ENCODE measurements at regions not wholly inside any gene's neighbourhood (a gene's known extent, or its start where the extent isn't known, plus 50 kb on each side); places are given as distances from the start of the nearest gene placed in this dataset.

DNA sequence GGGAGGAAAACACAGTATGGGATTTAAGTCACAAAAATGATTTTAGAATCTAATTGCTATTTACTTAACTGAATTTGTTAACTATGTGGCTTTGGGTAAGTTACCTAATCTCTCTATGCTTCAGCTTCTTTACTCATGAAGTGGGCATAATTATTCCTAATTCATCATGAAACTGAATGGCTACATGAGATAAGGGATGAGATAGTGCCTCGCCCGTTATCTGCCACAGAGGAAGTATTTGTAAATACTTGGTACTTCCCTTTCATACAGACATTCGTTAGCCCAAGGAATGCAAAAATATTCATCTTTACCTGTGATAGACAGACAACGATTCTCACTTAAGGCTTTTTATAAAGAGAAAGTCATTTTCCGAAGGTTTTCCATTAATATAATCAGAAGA lies 221.2 kb upstream of the BLID start:
- no peak for DNase-seq
- TF ChIP-seq POLR2A (IDR thresholded peaks at IDR 0.05), result no peak
- TF ChIP-seq, protein P1, sequence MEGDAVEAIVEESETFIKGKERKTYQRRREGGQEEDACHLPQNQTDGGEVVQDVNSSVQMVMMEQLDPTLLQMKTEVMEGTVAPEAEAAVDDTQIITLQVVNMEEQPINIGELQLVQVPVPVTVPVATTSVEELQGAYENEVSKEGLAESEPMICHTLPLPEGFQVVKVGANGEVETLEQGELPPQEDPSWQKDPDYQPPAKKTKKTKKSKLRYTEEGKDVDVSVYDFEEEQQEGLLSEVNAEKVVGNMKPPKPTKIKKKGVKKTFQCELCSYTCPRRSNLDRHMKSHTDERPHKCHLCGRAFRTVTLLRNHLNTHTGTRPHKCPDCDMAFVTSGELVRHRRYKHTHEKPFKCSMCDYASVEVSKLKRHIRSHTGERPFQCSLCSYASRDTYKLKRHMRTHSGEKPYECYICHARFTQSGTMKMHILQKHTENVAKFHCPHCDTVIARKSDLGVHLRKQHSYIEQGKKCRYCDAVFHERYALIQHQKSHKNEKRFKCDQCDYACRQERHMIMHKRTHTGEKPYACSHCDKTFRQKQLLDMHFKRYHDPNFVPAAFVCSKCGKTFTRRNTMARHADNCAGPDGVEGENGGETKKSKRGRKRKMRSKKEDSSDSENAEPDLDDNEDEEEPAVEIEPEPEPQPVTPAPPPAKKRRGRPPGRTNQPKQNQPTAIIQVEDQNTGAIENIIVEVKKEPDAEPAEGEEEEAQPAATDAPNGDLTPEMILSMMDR (IDR thresholded peaks at IDR 0.05), result no peak
- Histone ChIP-seq H3K9me3 (replicated peaks in 1 of 3) (no peaks in the 10 kb centered on the region), H3K27me3 (no peaks in the 10 kb centered on the region), H3K36me3 (replicated peaks in 1 of 2) (no peaks in the 10 kb centered on the region), H3K27ac (peak overlapping the region in 1 of 5 donors; percentile 38), H3K4me3 (no peak overlapping the region), H3K4me1 (replicated peaks in 1 of 2) (peaks cover 4 to 17% of the 10 kb centered on the region in 2 donors)
- 17 to 35% (median 30%) methylated on average over 5 of the region's 5 CpGs for WGBS, 4 donors
- intact Hi-C loops (cut with DNase I), result no loop called here

- Histone ChIP-seq H3K4me3 (no peak overlapping the region), H3K36me3 (replicated peaks in 1 of 2) (no peaks in the 10 kb centered on the region), H3K27ac (no peak overlapping the region), H3K9me3 (replicated peaks in 1 of 3) (no peaks in the 10 kb centered on the region), H3K27me3 (no peaks in the 10 kb centered on the region), H3K4me1 (replicated peaks in 1 of 2) (peaks cover 4 to 17% of the 10 kb centered on the region in 2 donors)
- intact Hi-C loops (cut with DNase I), result no loop called here
- TF ChIP-seq, protein P1 (IDR thresholded peaks at IDR 0.05), result no peak
- TF ChIP-seq POLR2A (IDR thresholded peaks at IDR 0.05), result no peak
- no peak for DNase-seq
- WGBS, 4 donors, result 82 to 90% (median 85%) methylated on average over 5 of the region's 5 CpGs
These were observed 220.7 kb upstream of the BLID start for GRCh38 chr11:122336706-122337105.

GRCh38 chr11:122334546-122335339 lies 218.7 kb upstream of the BLID start:
- peaks cover 3 to 17% of the 10 kb centered on the region in 2 donors for H3K4me1 ChIP-seq (replicated peaks in 1 of 2)
- no peaks in the 10 kb centered on the region for H3K27me3 ChIP-seq
- no peaks in the 10 kb centered on the region for H3K9me3 ChIP-seq (replicated peaks in 1 of 3)
- H3K36me3 ChIP-seq (replicated peaks in 1 of 2), result no peaks in the 10 kb centered on the region
- H3K4me3 ChIP-seq, result no peak overlapping the region
- no peak for DNase-seq
- WGBS, 4 donors, result 59 to 73% (median 72%) methylated on average over 11 of the region's 11 CpGs
- TF ChIP-seq POLR2A (IDR thresholded peaks at IDR 0.05), result no peak
- TF ChIP-seq, protein P1 (IDR thresholded peaks at IDR 0.05), result no peak
- H3K27ac ChIP-seq, result peak overlapping the region in 1 of 5 donors; percentile 3
- intact Hi-C loops (cut with DNase I), result no loop called here

GRCh38 chr11:122333467-122333866 lies 217.5 kb upstream of the BLID start:
- Histone ChIP-seq H3K4me1 (replicated peaks in 1 of 2) (peaks cover 0 to 5% of the 10 kb centered on the region in 2 donors), H3K9me3 (replicated peaks in 1 of 3) (no peaks in the 10 kb centered on the region), H3K27me3 (no peaks in the 10 kb centered on the region), H3K4me3 (no peak overlapping the region), H3K36me3 (replicated peaks in 1 of 2) (no peaks in the 10 kb centered on the region), H3K27ac (no peak overlapping the region)
- no peak for TF ChIP-seq POLR2A (IDR thresholded peaks at IDR 0.05)
- TF ChIP-seq, protein P1 (IDR thresholded peaks at IDR 0.05), result no peak
- intact Hi-C loops (cut with DNase I), result no loop called here
- DNase-seq, result no peak
- 86 to 96% (median 93%) methylated on average over 4 of the region's 4 CpGs for whole genome bisulfite sequencing, 4 donors

Measured in adrenal gland (tissue), 9 donors.